NCI-H1694 treated with DMSO at 0.1 percent for 48 hours (cell line): ENCODE measurements at regions not wholly inside any gene's neighbourhood (a gene's known extent, or its start where the extent isn't known, plus 50 kb on each side); places are given as distances from the start of the nearest gene placed in this dataset.
"Not testable (repeated sequence)": the region's sequence is repeated elsewhere in the genome, so short reads cannot be mapped to it uniquely, and the experiment has no call there.

Source experiments
- DNase-seq: peaks from one replicate; lab custom pipeline; 2025; lab: John Stamatoyannopoulos, UW

DNA sequence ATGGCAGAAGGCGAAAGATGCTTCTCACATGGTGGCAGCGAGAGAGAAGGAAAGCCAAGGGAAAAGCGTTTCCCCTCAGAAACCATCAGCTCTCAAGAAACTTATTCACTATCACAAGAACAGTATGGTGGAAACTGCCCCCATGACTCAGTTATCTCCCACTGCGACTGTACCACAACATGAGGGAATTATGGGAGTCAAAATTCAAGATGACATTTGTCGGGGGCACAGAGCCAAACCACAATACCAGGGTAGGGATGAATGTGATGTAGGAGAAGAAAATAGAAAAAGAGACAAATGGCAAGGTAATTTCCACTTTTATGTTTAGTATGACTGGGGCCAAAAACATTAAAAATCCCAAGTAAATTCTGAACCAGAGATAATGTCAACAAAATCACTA lies 216.8 kb downstream of the TRIM36 start:
- DNase-seq = no peak

DNA sequence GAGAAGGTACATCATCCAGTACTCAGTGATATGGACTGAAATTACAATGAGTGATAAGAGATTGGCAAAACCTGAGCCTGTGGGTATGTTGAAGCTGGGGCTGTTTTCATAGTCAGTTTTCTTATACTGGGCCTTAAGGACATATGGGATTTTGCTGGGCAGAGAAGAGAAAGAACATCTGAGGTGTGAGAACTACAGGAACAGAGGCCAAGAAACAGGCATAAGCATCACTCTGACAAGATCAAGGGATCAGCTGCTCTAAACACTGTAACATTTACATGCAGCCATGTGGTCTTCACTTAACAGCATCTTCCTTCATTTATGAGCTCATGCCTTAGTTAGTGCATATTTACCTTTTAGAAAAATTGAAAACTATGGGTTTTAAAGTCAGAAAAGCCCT lies 220.0 kb downstream of the TRIM36 start:
- DNase-seq = no peak

DNA sequence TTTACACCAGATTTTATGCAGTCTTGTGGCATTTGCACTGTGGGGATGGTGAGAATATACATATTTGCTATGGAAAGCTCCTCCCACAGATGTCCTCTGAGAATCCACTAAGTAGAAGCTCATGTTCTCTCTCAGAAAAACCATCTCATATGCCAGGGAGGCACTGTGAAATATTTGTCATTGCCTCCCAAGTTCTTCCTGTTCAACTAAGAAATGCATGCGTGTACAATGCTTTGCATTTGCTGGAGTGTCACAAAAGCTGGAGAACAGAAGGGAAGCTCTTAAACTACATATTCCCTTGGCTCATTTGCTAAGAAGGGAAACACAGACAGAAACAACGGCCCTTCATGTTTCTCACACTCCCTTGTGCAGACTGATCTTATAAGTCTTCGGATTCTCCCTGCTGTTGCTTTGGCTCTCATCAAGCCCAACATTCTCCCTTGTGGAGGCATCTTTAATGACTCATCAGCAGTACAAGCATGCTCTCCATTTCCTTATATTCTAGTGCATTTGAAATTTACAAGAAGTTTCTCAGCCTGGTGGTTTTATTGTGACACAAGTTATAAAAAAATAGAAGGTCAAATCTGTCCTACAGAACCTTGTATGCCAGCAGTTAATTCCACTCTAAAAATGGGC lies 220.6 kb downstream of the TRIM36 start:
- DNase-seq = no peak

DNA sequence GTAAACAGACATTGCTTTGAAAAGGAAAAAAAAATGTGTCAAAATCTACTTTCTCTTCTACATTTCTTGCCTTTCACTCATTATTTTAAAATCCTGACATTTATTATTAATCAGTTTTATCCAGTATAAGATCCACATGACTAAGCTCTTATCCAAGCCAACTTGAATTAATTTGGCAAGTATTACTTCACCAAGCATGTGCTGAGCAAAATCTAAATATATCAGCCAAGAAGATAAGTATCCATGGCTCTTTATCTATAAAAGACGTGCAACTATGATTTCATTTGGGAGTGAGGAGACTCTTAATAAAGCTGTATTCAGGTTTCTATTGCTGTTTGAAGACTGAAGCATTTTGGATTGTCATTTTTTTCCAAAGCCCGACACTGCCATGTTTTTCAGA lies 221.3 kb downstream of the TRIM36 start:
- no peak for DNase-seq

DNA sequence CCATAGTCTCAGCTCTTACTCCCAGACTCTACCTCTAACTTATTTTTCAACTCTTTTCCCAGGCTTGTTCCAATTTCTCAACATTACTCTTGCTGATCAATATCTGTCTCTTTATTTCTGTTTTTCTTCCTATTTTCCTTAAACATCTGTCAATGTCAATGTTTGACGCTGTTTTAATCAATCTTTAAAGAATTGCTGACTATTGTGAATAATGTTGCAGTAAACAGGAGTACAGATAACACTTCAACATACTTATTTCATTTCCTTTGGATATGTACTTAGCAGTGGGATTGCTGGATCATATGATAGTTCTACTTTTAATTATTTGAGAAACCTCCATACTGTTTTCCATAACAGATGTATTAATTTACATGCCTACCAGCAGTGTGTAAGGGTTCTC lies 229.0 kb downstream of the TRIM36 start:
- DNase-seq = no peak

DNA sequence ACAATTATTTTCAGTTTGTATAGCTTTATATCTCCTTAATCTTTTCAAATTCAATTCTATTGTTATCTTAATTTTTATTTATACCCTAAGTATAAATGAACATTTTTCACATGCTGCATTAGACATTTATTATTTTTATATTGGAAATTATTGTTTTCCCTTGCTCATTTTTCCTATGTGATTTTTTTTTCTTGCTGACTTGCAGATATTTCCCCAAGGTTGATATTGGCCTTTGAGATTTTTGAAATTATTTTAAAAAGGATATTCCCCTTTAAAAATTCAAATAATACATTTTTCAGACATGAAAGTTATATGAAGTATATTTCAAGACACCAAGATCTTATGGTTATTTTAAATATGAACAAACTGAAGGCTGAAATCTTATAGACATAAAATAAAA lies 234.2 kb downstream of the TRIM36 start:
- DNase-seq = no peak

DNA sequence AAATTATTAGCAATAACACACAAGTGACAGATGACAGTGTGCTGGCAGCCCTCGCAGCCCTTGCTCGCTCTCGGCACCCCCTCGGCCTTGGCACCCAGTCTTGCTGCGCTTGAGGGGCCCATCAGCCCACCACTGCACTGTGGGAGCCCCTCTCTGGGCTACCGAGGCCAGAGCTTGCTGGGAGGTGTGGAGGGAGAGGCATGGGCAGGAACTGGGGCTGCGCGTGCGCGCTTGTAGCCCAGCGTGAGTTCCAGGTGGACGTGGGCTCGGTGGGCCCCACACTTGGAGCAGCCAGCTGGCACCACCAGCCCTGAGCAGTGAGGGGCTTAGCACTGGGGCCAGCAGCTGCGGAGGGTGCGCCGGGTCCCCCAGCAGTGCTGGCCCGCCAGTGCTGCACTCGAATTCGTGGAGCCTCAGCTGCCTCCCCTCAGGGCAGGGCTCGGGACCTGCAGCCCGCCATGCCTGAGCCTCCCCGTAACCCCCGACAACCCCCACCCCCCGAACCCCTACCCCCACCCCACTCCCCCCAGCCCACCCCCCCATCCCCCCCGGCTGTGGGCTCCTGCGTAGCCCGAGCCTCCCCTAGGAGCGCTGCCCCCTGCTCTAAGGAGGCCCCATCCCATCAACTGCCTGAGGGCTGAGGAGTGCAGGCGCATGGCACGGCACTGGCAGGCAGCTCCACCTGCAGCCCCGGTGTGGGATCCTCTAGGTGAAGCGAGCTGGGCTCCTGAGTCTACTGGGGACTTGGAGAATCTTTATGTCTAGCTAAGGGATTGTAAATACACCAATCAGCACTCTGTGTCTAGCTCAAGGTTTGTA lies 240.9 kb downstream of the TRIM36 start:
- no peak for DNase-seq

DNA sequence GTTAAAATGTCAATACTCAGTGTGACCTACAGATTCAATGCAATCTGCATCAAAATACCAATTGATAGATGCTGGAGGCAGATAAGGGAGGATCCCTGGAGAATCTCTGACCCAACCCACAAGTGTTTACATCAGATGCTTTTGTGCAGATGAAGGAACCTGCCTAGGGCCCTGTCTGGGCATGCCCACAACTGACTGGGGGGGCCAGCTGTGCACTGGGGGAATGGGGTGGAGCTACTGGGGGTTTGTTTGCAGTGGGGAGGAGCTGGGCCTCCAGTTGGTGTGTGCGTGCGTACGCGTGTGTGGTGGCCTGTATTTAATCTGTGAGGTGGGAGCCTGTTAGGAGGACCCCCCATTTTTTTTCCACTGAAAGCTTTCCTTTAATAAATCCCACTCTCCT lies 244.9 kb downstream of the TRIM36 start:
- no peak for DNase-seq

DNA sequence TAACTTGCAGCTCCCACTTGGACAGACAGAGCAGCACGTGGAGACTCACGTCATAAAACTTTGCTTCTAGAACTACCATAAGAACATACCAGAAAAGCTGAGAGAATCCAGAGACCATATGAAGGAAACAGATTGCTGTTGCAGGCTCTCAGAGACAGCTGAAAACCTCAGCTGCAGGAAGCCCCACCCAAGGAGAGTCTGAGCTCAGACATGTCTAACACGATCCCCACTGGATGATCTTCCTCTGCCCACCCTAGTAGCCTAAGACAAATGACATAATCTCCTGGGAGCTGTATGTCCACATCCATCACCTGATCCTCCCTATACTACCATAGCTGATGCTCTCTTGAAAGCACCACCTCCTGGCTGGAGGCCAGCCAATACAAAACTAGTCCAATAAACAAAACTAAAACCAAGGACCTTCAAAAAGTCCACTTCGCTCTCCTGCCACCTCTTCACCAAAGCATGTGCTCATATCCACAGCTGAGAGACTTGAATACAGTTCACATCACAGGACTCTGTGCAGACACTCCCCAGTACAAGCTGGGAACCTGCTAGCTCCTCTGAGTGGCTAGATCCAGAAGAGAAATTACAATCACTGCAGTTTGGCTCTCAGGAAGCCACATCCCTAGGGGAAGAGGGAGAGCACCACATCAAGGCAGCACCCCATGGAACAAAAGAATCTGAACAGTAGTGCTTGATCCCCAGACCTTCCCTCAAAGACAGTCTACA lies 257.4 kb downstream of the TRIM36 start:
- DNase-seq = no peak

DNA sequence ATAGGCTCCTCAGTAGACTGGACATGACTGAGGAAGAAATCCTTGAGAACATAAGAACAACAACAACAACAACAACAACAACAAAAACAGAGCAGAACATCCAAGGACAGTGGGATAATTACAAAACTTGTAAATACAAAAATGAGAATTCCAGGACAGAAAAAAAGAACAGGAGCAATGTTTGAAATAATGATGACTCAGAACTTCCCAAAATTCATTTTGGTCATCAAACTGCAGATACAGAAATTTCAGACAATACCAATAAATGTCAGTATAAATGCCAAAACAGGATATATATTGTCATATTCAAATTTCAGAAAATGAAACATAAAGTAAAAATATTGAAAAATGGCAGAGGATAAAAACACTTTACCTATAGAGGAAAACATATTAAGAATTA lies 259.0 kb downstream of the TRIM36 start:
- DNase-seq = no peak

DNA sequence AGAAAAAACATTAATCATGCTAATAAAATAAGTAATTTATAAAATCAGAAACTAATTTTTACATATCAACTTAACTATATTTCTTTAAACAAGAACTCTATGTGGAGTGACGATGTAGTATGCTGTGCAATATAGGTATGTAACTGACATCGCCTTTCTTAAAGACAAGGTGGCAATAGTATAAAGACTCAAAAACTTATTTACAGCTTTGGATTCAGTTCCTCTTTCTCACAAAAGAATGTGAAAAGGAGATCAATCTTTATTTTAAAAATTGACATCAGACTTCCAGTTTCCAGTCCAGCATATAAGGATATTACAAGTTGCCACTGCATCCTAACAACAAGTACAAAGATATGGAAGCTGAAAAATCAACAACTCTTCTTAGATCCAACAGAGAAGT lies 260.3 kb downstream of the TRIM36 start:
- no peak for DNase-seq

DNA sequence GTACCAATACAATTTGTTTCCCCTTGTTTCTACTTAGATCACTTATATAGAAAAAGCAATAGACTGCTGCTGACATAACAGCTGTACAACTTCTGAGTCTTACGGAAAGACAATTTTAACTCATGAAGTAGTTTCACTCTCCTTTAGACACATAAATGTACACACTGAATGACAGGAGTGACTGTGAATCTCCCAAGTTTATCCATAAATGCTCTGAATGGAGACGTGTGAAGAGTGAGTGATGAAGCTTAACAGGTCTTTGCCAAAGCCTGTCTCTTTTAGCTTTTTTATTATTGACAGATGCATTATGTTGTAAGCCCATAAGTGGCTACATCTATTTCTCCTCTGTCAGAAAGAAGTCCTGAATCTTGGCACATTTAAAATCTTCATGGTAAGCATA lies 265.9 kb downstream of the TRIM36 start:
- DNase-seq = no peak

DNA sequence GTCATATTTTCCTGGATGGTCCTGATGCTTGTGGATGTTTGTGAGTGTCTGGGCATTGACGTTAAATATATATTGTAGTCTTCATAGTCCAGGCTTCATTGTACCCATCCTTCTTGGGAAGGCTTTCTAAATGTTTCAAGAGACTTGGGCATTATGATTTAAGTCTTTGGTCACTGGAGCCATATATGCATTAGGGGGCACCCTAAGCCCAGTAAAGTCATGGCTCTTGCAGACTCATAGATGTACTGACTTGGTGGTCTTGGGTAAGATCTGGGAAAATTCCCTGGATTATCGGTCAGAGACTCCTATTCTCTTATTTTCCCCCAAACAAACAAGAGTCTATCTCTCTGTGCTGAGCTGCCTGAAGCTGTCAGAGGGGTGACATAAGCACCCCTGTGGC lies 271.1 kb downstream of the TRIM36 start:
- no peak for DNase-seq

DNA sequence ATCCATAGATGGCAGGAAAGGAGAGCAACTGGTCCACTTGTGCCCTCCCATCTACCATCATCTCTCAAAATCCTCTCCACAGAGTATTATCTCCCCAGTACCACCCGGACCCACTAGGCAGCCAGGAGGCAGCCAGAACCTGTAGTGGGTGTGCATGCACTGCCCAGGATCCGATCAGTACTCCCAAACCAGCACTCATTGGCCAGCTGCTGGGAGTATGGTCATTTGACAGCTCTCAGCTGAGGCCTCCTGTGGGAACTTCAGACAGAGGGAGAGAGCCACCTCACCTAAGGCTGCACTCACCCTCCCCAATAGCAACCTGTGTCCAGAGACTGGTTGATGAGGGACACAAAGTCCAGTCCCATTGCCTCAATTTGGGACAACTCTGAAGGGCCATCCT lies 286.0 kb downstream of the TRIM36 start:
- DNase-seq = no peak

DNA sequence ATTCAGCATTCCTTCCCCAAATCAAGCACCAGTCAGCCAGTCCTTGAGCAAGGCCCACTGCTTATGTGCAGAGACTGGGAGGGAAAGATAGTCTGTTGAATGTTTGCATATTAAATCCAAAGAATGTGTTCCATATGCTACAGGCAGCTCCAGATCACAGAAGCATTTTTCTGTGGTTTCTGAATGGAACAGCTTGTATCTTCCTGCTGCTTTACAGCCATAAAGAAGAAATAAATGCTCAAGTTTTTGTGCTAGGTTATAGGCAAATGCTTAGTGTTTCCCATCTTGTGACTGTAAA lies 310.3 kb downstream of the TRIM36 start:
- DNase-seq = no peak

DNA sequence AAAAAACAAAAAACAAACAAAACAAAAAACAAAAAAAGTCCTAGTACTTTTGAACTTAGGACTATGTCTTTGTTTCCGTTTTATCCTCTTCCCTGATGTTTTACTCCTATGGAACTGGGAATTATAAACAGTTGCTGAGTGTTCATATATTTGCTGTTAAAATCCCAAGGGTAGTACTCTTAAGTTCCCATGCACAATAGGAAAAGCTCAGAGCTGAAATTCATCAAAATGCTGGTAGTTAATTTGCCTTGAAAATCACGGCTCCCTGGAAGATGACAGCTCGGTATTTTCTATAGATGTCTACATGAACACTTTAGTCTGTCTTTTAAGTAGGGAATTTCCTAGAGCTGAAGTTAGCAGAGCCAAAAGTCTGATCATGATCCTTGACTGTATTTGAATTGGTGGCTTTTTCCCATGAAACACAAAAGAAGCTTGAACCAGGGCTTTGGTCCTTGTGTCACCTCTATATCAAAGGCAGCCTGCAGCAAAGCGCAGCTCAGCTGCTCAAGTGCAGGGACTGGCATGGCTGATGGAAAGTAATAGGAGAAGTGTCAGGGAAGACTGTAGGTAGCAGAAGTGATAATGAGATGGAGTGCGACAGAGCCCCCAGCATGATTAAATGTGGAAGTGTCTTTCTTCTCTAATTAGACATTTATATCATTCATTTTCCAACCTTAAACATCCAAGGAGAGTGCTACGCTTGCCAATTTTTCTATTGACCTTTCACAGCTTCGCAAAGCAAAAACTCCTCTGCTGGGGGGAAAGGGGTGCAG lies 310.9 kb downstream of the TRIM36 start:
- DNase-seq = no peak

DNA sequence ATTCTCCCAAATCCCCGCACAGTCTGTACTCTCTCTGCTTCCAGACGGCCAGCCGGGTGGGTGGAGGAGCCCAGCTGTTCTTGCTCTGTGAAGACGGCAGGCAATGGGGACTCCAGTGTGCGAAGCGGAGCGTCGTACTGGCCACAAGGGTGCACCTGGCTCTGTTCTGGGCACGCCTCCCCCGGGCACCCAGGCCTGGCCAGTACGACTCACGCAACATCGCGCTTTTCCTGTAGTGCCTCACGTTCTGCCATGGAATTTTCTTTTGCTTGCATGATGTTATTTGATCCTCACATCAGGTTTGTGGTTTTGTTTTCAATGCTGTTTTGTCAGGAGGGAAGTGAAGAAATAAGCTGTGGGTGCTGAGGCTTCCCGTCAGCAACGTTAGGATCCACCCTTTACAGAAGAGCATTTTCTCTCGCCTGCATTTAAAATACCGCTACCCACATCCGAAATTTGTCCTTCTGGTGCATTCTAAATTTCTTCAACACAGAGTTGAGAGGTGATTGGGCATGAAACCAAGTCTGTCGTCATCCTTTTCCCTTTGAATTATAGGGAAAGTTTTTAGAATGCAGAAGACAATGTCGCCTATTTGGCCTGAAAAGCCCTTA lies 311.7 kb downstream of the TRIM36 start:
- no peak for DNase-seq

DNA sequence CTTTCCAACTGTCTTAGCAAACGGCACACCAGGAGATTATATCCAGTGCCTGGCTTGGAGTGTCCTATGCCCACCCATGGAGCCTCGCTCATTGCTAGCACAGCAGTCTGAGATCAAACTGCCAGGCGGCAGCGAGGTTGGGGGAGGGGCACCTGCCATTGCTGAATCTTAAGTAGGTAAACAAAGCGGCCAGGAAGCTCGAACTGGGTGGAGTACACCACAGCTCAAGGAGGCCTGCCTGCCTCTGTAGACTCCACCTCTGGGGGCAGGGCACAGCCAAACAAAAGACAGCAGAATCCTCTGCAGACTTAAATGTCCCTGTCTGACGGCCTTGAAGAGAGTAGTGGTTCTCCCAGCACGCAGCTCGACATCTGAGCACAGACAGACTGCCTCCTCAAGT lies 325.0 kb downstream of the TRIM36 start:
- not testable (repeated sequence) for DNase-seq

DNA sequence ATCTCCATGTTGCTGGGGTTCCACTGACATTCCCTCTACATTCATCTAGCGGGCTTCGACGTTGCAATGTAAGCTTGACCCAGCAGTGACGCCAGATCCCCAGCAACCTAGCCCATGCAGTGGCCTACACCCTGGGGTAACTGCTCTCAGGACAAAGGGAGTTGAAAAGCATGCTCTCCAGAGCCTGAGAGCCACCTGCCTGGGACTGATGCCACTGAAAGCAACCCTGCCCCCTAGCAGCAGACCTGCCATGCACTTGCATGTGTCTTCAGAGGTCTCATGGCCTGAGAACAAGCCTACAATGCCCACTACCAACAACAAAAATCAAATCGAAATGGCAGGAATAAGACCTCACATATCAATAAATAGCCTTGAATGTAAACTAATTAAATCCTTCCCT lies 330.3 kb downstream of the TRIM36 start:
- no peak for DNase-seq

DNA sequence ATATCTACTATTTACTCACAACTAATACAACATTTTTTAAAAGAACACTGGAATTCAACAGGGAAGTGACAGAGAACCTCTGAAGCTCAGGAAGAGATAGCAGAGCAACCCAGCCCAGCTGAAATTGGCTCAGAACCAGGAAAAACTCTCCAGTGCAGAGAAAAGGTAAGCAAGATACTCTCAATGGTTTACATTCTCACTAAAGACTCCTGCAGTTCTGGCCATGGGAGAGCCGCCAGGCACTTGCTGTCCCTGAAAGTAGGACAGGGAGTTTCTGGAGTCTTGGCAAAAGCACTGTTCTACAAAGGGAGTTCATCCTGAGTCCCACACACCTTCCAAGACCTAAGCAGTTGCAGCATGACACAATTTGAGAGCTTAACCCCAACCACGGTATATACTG lies 330.8 kb downstream of the TRIM36 start:
- DNase-seq = no peak

DNA sequence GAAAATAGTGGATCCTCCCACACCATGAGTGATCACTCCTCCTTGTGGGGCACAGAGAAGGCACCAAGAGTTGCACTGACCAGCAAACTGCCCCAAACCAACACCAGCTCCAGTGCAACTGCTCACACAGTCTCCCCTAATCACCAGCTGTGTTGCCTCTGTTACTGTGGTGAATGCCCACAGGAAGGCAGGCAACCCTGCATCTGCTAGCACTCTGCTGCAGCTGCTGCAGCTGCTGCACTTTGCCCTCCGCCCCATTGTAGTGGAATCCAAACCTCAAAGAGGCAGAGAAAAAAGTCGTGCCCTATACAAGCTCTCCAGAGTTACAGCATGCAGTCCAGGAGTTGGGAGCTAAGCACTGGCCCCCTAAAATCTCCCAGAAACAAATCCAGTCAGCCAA lies 339.6 kb downstream of the TRIM36 start:
- DNase-seq = no peak

DNA sequence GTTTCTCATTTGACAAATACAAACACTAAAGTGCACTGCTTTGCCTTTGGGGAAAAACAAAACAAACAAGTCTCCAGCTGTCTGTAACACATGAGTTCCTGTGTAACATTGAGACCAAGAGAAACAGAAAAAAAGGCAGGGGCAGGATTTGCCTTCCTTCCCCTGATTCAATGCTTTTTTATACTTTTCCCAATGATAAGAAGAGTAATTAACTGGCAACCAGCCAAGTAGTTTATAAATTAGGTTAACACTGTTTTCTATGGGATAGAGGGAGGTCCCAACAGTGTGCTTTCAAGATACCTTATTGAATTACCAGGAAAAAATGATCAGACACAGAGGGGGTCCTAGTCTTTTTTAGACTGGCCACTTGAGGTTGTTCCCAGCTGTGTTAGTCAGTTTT lies 346.8 kb downstream of the TRIM36 start:
- no peak for DNase-seq
